Gastrocnemius medialis (tissue), 4 donors: ENCODE measurements at regions not wholly inside any gene's neighbourhood (a gene's known extent, or its start where the extent isn't known, plus 50 kb on each side); places are given as distances from the start of the nearest gene placed in this dataset.
A peak's percentile ranks its signal among the peaks of the same experiment; 100 is the strongest.

Experiments used
- ATAC-seq, 2 donors: fragments of 150-250 bp; one replicate each; pipeline ENCODE4 v1.9.1; 2016
- DNase-seq, 2 donors: peaks; one replicate each; pipeline ENCODE4 v3.0.0-alpha.2; 2019
- H3K27ac ChIP-seq, 4 donors: fragments of 200-600 bp; sonication (generic); 1 replicate in 1 of 4; 2 replicates in 3 of 4; pipeline ENCODE4 v1.5.1; 2016 to 2018; ENCODE audit warnings: mild to moderate bottlenecking in 2 of 4, moderate library complexity in 1 of 4
- H3K27me3 ChIP-seq, 3 donors: fragments of 200-600 bp; sonication (generic) in 2 of 3; 1 replicate in 1 of 3; 2 replicates in 2 of 3; pipeline versions ENCODE4 v1.5.1 to v1.6.0; 2016 to 2019; ENCODE audit warnings: mild to moderate bottlenecking in 1 of 3, moderate library complexity in 1 of 3
- H3K36me3 ChIP-seq, 2 donors: fragments of 200-600 bp; sonication (generic) in 1 of 2; one replicate each; pipeline ENCODE4 v1.5.1; 2017 to 2018
- H3K4me1 ChIP-seq, 2 donors: fragments of 200-600 bp; sonication (generic) in 1 of 2; one replicate each; pipeline ENCODE4 v1.5.1; 2016 to 2017; ENCODE audit warnings: mild to moderate bottlenecking in 2 of 2
- H3K4me3 ChIP-seq, 4 donors: fragments of 200-600 bp; sonication (generic) in 3 of 4; 1 replicate in 1 of 4; 2 replicates in 3 of 4; pipeline ENCODE4 v1.5.1; 2016 to 2019; ENCODE audit warnings: mild to moderate bottlenecking in 2 of 4
- H3K9me3 ChIP-seq, 3 donors: fragments of 200-600 bp; sonication (generic) in 2 of 3; 1 replicate in 1 of 3; 2 replicates in 2 of 3; pipeline ENCODE4 v1.5.1; 2016 to 2019
- POLR2A ChIP-seq, 2 donors: fragments of 450-650 bp; IDR thresholded peaks; one replicate each; pipeline ENCODE4 v1.6.1; 2017; ENCODE audit warnings: antibody characterized with exemption in 2 of 2, mild to moderate bottlenecking in 2 of 2, moderate library complexity in 2 of 2
- in situ Hi-C, 4 donors: fragments of 200-750 bp; cut with MboI; loops; one replicate each; pipeline versions ENCODE4 v1.15.0 to v1.8.0; 2017; ENCODE audit warnings: low sequenced_read_pairs in 4 of 4
- intact Hi-C: fragments of 100-400 bp; cut with DNase I; formaldehyde crosslinking; loops from one replicate; pipeline ENCODE4 v1.15.1; 2023; ENCODE audit warnings: low total_unique reads
- TF ChIP-seq, protein P1 (sequence below), 5 experiments: fragments of 450-650 bp in 3 of 5; fragments of 200-600 bp in 2 of 5; sonication (generic) in 2 of 5; IDR thresholded peaks in 4 of 5; conservative IDR thresholded peaks in 1 of 5; 1 replicate in 4 of 5; 2 replicates in 1 of 5; pipeline ENCODE4 v1.5.1; 2016 to 2019; ENCODE audit warnings: antibody characterized with exemption in 5 of 5, mild to moderate bottlenecking in 3 of 5, moderate library complexity in 3 of 5

DNA sequence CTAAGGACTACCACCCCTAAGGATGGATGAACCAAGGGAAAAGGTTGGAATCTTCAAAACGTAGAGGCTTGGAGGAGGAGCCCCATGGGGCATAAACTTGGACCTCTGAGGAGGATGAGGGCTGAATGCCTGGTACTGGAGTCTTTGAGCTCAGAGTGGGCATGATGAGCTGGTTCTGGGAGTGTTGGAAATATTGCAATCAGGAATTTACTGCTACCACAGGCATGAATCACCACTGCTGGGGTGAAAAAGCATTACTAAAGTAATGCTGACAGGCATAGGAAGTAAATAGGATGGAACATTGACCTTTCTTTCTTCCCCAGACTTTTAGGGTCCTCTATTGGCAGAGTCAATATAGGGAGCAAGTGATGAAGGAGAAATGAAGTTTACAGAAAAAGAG, 105.8 kb upstream of the RPS6KA3 start:
- in situ Hi-C loops = no loop called here
- Histone ChIP-seq H3K9me3 (no peaks in the 10 kb centered on the region), H3K4me1 (peaks cover 0 to 3% of the 10 kb centered on the region in 2 donors), H3K4me3 (no peak overlapping the region), H3K27me3 (no peaks in the 10 kb centered on the region), H3K36me3 (no peaks in the 10 kb centered on the region), H3K27ac (no peak overlapping the region)
- ATAC-seq (no peak), DNase-seq (no peak)
- intact Hi-C loops = no loop called here
- TF ChIP-seq POLR2A (IDR thresholded peaks at IDR 0.05) = no peak
- TF ChIP-seq, protein P1, sequence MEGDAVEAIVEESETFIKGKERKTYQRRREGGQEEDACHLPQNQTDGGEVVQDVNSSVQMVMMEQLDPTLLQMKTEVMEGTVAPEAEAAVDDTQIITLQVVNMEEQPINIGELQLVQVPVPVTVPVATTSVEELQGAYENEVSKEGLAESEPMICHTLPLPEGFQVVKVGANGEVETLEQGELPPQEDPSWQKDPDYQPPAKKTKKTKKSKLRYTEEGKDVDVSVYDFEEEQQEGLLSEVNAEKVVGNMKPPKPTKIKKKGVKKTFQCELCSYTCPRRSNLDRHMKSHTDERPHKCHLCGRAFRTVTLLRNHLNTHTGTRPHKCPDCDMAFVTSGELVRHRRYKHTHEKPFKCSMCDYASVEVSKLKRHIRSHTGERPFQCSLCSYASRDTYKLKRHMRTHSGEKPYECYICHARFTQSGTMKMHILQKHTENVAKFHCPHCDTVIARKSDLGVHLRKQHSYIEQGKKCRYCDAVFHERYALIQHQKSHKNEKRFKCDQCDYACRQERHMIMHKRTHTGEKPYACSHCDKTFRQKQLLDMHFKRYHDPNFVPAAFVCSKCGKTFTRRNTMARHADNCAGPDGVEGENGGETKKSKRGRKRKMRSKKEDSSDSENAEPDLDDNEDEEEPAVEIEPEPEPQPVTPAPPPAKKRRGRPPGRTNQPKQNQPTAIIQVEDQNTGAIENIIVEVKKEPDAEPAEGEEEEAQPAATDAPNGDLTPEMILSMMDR (IDR thresholded peaks at IDR 0.05 in 4 of 5, conservative IDR thresholded peaks at IDR 0.05 in 1 of 5) = no peak

DNA sequence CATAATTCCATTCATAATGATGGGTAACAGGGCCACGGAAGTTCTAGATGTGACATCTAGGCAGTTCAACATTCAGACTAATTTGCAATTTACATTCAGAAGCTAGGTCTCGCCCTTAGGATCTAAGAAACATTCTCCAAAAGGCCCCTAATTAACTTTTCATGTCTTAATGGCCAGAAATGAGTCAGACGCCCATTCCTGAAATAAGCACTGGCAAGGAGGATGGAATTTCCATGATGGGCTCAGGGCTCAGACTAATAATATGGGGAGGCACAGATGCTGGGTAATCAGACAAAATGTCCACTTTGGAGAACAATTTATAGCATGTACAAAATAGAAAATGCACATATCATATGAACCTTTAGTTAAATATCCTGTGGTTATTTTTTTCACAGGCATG, 102.8 kb upstream of the RPS6KA3 start:
- no peak overlapping the region for H3K4me3 ChIP-seq
- ATAC-seq (no peak), DNase-seq (no peak)
- in situ Hi-C loops (no loop called here), intact Hi-C loops (no loop called here)
- H3K27ac ChIP-seq = no peak overlapping the region
- H3K9me3 ChIP-seq = no peaks in the 10 kb centered on the region
- no peaks in the 10 kb centered on the region for H3K27me3 ChIP-seq
- H3K36me3 ChIP-seq = no peaks in the 10 kb centered on the region
- no peaks in the 10 kb centered on the region for H3K4me1 ChIP-seq
- no peak for TF ChIP-seq POLR2A (IDR thresholded peaks at IDR 0.05)

DNA sequence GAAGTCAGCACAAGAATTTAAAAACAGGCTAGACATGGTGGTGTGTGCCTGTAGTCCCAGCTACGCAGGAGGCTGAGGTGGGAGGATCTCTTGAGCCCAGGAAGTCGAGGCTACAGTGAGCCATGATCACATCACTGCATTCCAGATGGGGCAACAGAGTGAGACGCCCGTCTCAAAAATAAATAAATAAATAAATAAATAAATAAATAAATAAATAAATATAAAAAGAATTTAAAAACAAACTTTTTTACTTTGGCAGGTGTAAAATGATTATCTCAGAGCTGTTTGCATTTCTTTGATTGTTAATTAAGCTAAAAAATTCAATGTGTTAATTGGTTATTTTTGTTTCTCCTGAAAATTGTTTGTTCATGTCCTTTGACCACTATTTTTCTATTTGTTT, 97.5 kb upstream of the RPS6KA3 start:
- Histone ChIP-seq H3K27me3 (no peaks in the 10 kb centered on the region), H3K36me3 (no peaks in the 10 kb centered on the region), H3K27ac (no peak overlapping the region), H3K9me3 (no peaks in the 10 kb centered on the region), H3K4me1 (peaks cover 20 to 24% of the 10 kb centered on the region in 2 donors), H3K4me3 (no peak overlapping the region)
- DNase-seq = no peak
- no peak for ATAC-seq
- in situ Hi-C loops (no loop called here), intact Hi-C loops (loop anchor here (5.0 kb wide), 2 partner anchors 37 to 52 kb away; no protein-coding TSS in a partner anchor)
- no peak for TF ChIP-seq POLR2A (IDR thresholded peaks at IDR 0.05)
- TF ChIP-seq, protein P1 (IDR thresholded peaks at IDR 0.05 in 4 of 5, conservative IDR thresholded peaks at IDR 0.05 in 1 of 5) = no peak

DNA sequence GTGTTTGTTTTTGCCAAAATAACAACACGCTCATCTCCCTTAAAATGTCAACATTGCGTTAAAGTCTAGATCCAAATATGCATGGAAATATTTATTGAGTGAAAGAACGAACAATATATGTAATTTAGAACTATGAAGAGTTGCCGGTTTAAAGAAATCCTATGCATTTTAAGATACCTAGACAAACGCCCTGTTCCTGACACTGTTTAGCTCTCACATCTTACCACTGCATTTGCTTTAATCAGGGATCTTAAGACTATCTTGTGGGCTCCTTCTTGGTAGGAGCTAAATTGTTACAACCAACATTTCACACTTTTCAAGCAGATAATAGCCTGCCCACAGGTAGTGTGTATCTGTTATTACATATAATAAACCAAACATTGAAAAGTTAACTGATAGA, 96.6 kb upstream of the RPS6KA3 start:
- no peaks in the 10 kb centered on the region for H3K27me3 ChIP-seq
- no peak for TF ChIP-seq POLR2A (IDR thresholded peaks at IDR 0.05)
- TF ChIP-seq, protein P1 (IDR thresholded peaks at IDR 0.05 in 4 of 5, conservative IDR thresholded peaks at IDR 0.05 in 1 of 5) = no peak
- intact Hi-C loops (loop anchor here (2.0 to 5.0 kb wide), 3 partner anchors 36 to 98 kb away; no protein-coding TSS in a partner anchor), in situ Hi-C loops (no loop called here)
- ATAC-seq (no peak), DNase-seq (no peak)
- peaks cover 20 to 24% of the 10 kb centered on the region in 2 donors for H3K4me1 ChIP-seq
- peak overlapping the region; percentile 78 to 87 (median 82) for H3K27ac ChIP-seq
- H3K9me3 ChIP-seq = no peaks in the 10 kb centered on the region
- H3K4me3 ChIP-seq = no peak overlapping the region
- H3K36me3 ChIP-seq = no peaks in the 10 kb centered on the region

DNA sequence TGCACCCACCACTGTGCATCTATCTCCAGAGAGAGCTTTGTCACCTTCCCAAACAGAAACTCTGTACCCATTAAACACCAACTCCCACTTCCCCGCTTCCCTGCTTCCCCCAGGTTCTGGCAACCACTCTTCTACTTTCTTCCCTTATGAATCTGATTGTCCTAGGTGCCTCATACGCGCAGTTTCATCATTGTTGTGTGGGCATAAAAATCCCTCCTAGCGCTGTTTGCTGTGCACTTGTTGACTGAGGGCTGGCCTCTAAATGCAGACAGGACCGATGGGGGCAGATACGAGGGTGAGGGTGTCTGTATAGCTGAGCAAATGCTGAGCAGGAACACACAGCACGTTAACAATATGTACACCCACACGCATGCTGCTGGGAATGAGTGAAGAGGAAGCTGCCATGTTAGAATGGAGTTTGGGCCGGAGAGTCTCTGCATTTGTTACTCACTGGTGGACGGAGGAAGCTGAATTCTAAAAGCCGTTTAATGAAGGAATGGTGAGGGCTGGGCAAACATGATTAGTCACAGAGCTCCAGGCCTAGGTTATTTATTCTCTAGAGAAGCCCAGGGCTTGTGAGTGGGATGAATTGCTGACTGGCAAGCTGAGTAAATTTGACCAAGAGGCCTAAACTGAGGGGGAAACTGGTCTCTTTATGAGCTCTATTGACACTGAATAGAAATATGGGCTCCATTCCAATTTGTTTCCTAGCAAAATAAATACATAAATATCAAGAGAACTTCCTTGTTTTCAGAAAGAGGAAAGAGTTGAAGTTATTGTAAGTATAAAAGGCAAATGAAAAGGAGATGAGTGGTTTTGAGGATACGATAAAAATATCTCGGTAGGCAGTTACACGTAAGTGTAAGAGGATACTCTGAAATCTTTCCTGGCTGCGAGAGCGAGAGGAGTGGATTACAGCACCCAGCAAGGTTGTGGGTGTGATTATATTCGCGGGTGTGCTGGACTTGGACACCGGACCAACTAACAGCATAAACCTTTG, 95.9 kb upstream of the RPS6KA3 start:
- H3K36me3 ChIP-seq = no peaks in the 10 kb centered on the region
- H3K27ac ChIP-seq = peak overlapping the region; percentile 78 to 87 (median 82)
- intact Hi-C loops = loop anchor here (2.0 to 5.0 kb wide), 3 partner anchors 35 to 98 kb away; no protein-coding TSS in a partner anchor
- no peaks in the 10 kb centered on the region for H3K27me3 ChIP-seq
- TF ChIP-seq POLR2A (IDR thresholded peaks at IDR 0.05) = no peak
- TF ChIP-seq, protein P1 (IDR thresholded peaks at IDR 0.05 in 4 of 5, conservative IDR thresholded peaks at IDR 0.05 in 1 of 5) = no peak
- ATAC-seq (peak; percentile 89 to 94), DNase-seq (peak; percentile 24 to 41)
- H3K4me3 ChIP-seq = no peak overlapping the region
- H3K9me3 ChIP-seq = no peaks in the 10 kb centered on the region
- in situ Hi-C loops = no loop called here
- H3K4me1 ChIP-seq = peaks cover 20 to 24% of the 10 kb centered on the region in 2 donors
